K562 (cell line): ENCODE measurements at regions not wholly inside any gene's neighbourhood (a gene's known extent, or its start where the extent isn't known, plus 50 kb on each side); places are given as distances from the start of the nearest gene placed in this dataset.

Experiments
- ATAC-seq: fragments of 200-7000 bp; cut with Tn5 transposase; 3 replicates; pipeline ENCODE4 v1.9.1; 2020; ENCODE audit warnings: moderate library complexity
- BruUV-seq: library from RNA; stranded (reverse); fragments of 400-500 nt; replicated peaks from 2 replicates; lab custom pipeline; 2021; lab: Mats Ljungman, UMichigan
- CTCF ChIA-PET: fragments of 300-600 bp; formaldehyde crosslinking; extraction: SDS; loops from one replicate; lab custom pipeline; 2021; ENCODE audit warnings: low intra/inter-chr PET ratio; lab: Yijun Ruan, JAX
- POLR2A ChIA-PET: fragments of 300-600, 350-650 bp; sonication (Branson Sonifier 250); formaldehyde crosslinking; extraction: SDS; loops from one replicate; lab custom pipeline; 2021; ENCODE audit warnings: antibody characterized with exemption, inconsistent platforms; lab: Yijun Ruan, JAX
- DNase-seq, 4 experiments: peaks; one replicate each; pipeline versions ENCODE4 v3.0.0 to v3.0.0-alpha.2; 2011 to 2018; ENCODE audit warnings: low spot score in 3 of 4, mixed read lengths in 3 of 4; ENCODE audit errors: extremely low read depth in 1 of 4
- FAIRE-seq: peaks from 2 replicates; lab custom pipeline; 2011; peaks lifted over from hg19 to GRCh38; lab: Jason Lieb, UNC
- H2AFZ ChIP-seq: 2 replicates; pipeline ENCODE4 v1.6.0; 2011; ENCODE audit warnings: low read depth, low read length, control low read depth, inconsistent platforms
- H3K27ac ChIP-seq: fragments of 200-600 bp; 3 replicates; pipeline ENCODE4 v1.8.0; 2011; ENCODE audit warnings: low read depth, mild to moderate bottlenecking, control low read depth, inconsistent platforms, low read length, moderate library complexity, mixed read lengths; ENCODE audit errors: extremely low read depth
- H3K27me3 ChIP-seq, 2 experiments: fragments of 300-600 bp in 1 of 2; 2 replicates in 1 of 2; 3 replicates in 1 of 2; pipeline versions ENCODE4 v1.6.0 to v1.8.0; 2011; ENCODE audit warnings: inconsistent platforms in 2 of 2, low read length in 2 of 2, mild to moderate bottlenecking in 1 of 2, mixed read lengths in 1 of 2, moderate library complexity in 1 of 2; ENCODE audit not compliant: control insufficient read depth in 2 of 2, insufficient read depth in 2 of 2
- H3K36me3 ChIP-seq: fragments of 300-600 bp; 3 replicates; pipeline ENCODE4 v1.8.0; 2011; ENCODE audit warnings: mild to moderate bottlenecking, low read length, inconsistent platforms; ENCODE audit not compliant: control insufficient read depth, insufficient read depth
- H3K4me1 ChIP-seq, 2 experiments: fragments of 200-600 bp in 1 of 2; replicated peaks in 1 of 2; 2 replicates in 1 of 2; 3 replicates in 1 of 2; pipeline versions ENCODE4 v1.5.1 to v1.8.0; 2011; ENCODE audit warnings: inconsistent platforms in 2 of 2, low read length in 2 of 2, mild to moderate bottlenecking in 1 of 2, mixed read lengths in 1 of 2, moderate library complexity in 1 of 2; ENCODE audit not compliant: control insufficient read depth in 2 of 2, insufficient read depth in 2 of 2
- H3K4me2 ChIP-seq: 2 replicates; pipeline ENCODE4 v1.6.1; 2011; ENCODE audit warnings: low read length, control low read depth, inconsistent platforms, mixed read lengths; ENCODE audit not compliant: insufficient read depth
- H3K4me3 ChIP-seq: fragments of 200-600 bp; sonication (generic), shearing (Covaris generic); 2 replicates; pipeline ENCODE4 v1.5.1; 2016; ENCODE audit warnings: control low read depth, inconsistent platforms
- H3K79me2 ChIP-seq: fragments of 200-600 bp; 3 replicates; pipeline ENCODE4 v1.8.0; 2011; ENCODE audit warnings: low read length, inconsistent platforms; ENCODE audit not compliant: control insufficient read depth, insufficient read depth
- H3K9ac ChIP-seq, 2 experiments: 2 replicates each; pipeline versions ENCODE4 v1.6.0 to v1.6.1; 2011; ENCODE audit warnings: low read depth in 2 of 2, low read length in 2 of 2, control low read depth in 1 of 2, inconsistent platforms in 1 of 2, mild to moderate bottlenecking in 1 of 2, mixed read lengths in 1 of 2; ENCODE audit not compliant: insufficient read depth in 1 of 2
- H3K9me1 ChIP-seq: one replicate; pipeline ENCODE4 v1.6.0; 2011; ENCODE audit warnings: inconsistent platforms, mild to moderate bottlenecking, low read length, moderate library complexity; ENCODE audit not compliant: control insufficient read depth, insufficient read depth
- H3K9me3 ChIP-seq: replicated peaks from 2 replicates; pipeline ENCODE4 v1.5.1; 2011; ENCODE audit warnings: low read depth, low read length, inconsistent platforms; ENCODE audit not compliant: control insufficient read depth, insufficient read depth
- H4K20me1 ChIP-seq: replicated peaks from 2 replicates; pipeline ENCODE4 v1.6.1; 2011; ENCODE audit warnings: low read length, inconsistent platforms, mixed read lengths; ENCODE audit not compliant: control insufficient read depth, insufficient read depth
- FOXK2 ChIP-seq, 2 experiments: fragments of 450-650 bp; IDR thresholded peaks in 1 of 2; conservative IDR thresholded peaks in 1 of 2; 2 replicates each; pipeline ENCODE4 v1.6.1; 2016; ENCODE audit warnings: low read depth in 2 of 2, mild to moderate bottlenecking in 1 of 2
- HDAC2 ChIP-seq: fragments of 450-650 bp; IDR thresholded peaks from 2 replicates; pipeline ENCODE4 v1.6.1; 2016; ENCODE audit warnings: mild to moderate bottlenecking
- TRIM24 ChIP-seq, 2 experiments: fragments of 450-650 bp; IDR thresholded peaks; 2 replicates each; pipeline ENCODE4 v1.6.1; 2016
- ZNF12 ChIP-seq: sonication (generic); formaldehyde crosslinking; IDR thresholded peaks from 2 replicates; pipeline ENCODE4 v1.4.0; 2020; ENCODE audit warnings: mild to moderate bottlenecking, missing genetic modification reagents
- ZNF592 ChIP-seq: fragments of 450-650 bp; IDR thresholded peaks from 2 replicates; pipeline ENCODE4 v1.6.1; 2017; ENCODE audit warnings: antibody characterized with exemption, mild to moderate bottlenecking
- WGBS: fragments of 100-300 bp; shearing (Covaris generic); methylation state at CpG from one replicate; pipeline ENCODE4 v1.1.6; 2016; ENCODE audit warnings: low coverage, mixed read lengths; ENCODE audit not compliant: insufficient coverage; ENCODE audit errors: missing lambda C conversion rate; 5-methylcytosine and 5-hydroxymethylcytosine counted together
- in situ Hi-C: fragments of 300-500 bp; cut with MboI; formaldehyde crosslinking; loops from 4 replicates; pipeline ENCODE4 v1.15.0; 2018; ENCODE audit warnings: inconsistent platforms, mixed read lengths
- intact Hi-C: fragments of 100-400 bp; cut with micrococcal nuclease; formaldehyde crosslinking; loops from 2 replicates; pipeline ENCODE4 v1.14.2; 2022
- TF ChIP-seq, protein P1 (sequence below): sonication (generic); IDR thresholded peaks from 2 replicates; pipeline ENCODE4 v1.6.1; 2016

- DNase-seq (no peak), ATAC-seq (no peak), FAIRE-seq (peak; percentile 71)
- Histone ChIP-seq H3K27ac (no peak overlapping the region), H3K36me3 (no peaks in the 10 kb centered on the region), H3K4me1 (no peaks in the 10 kb centered on the region), H3K79me2 (no peaks in the 10 kb centered on the region), H2AFZ (no peak overlapping the region), H3K9me3 (no peaks in the 10 kb centered on the region), H3K4me2 (no peak overlapping the region), H3K9me1 (no peaks in the 10 kb centered on the region), H3K4me3 (no peak overlapping the region), H4K20me1 (no peaks in the 10 kb centered on the region)
- POLR2A ChIA-PET: no interaction called here
- BruUV-seq: no TSS peak
- CTCF ChIA-PET: no interaction called here
- 42% methylated on average over 2 of the region's 2 CpGs for WGBS
- TF ChIP-seq TRIM24 (IDR thresholded peaks at IDR 0.05) (no peak), ZNF592 (no peak), ZNF12 (CRISPR knock-in tag) (no peak), FOXK2 (conservative IDR thresholded peaks at IDR 0.05 in 1 of 2, IDR thresholded peaks at IDR 0.05 in 1 of 2; ENCODE audit: low read depth in 2 of 2) (no peak), HDAC2 (no peak)
- TF ChIP-seq, protein P1, sequence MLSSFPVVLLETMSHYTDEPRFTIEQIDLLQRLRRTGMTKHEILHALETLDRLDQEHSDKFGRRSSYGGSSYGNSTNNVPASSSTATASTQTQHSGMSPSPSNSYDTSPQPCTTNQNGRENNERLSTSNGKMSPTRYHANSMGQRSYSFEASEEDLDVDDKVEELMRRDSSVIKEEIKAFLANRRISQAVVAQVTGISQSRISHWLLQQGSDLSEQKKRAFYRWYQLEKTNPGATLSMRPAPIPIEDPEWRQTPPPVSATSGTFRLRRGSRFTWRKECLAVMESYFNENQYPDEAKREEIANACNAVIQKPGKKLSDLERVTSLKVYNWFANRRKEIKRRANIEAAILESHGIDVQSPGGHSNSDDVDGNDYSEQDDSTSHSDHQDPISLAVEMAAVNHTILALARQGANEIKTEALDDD: no peak
- TF ChIP-seq, all 486 proteins: peak for 0
- intact Hi-C loops (no loop called here), in situ Hi-C loops (no loop called here)
- Histone ChIP-seq H3K9ac (no peak overlapping the region), H3K27me3 (no peaks in the 10 kb centered on the region)
These were observed 237.4 kb upstream of the NR2F2 start for GRCh38 chr15:96093063-96093462.
